Ascending aorta (tissue), 2 donors: ENCODE measurements at regions not wholly inside any gene's neighbourhood (a gene's known extent, or its start where the extent isn't known, plus 50 kb on each side); places are given as distances from the start of the nearest gene placed in this dataset.

Experiments
- DNase-seq, 2 donors: peaks; one replicate each; pipeline ENCODE4 v3.0.0-alpha.2; 2019; ENCODE audit warnings: low spot score in 2 of 2
- H3K27ac ChIP-seq, 2 donors: fragments of 200-600 bp; sonication (generic); one replicate each; pipeline ENCODE4 v1.5.1; 2016 to 2017; ENCODE audit warnings: mild to moderate bottlenecking in 1 of 2
- H3K27me3 ChIP-seq: fragments of 200-600 bp; sonication (generic); one replicate; pipeline ENCODE4 v1.5.1; 2017
- H3K36me3 ChIP-seq, 2 donors: fragments of 200-600 bp; sonication (generic); one replicate each; pipeline ENCODE4 v1.5.1; 2016
- H3K4me1 ChIP-seq, 2 donors: fragments of 200-600 bp; sonication (generic); one replicate each; pipeline ENCODE4 v1.5.1; 2016 to 2017; ENCODE audit warnings: mild to moderate bottlenecking in 1 of 2
- H3K4me3 ChIP-seq, 2 donors: fragments of 200-600 bp; sonication (generic); one replicate each; pipeline ENCODE4 v1.5.1; 2016 to 2017; ENCODE audit warnings: mild to moderate bottlenecking in 1 of 2
- H3K9me3 ChIP-seq, 2 donors: fragments of 200-600 bp; sonication (generic); one replicate each; pipeline ENCODE4 v1.5.1; 2016
- intact Hi-C: fragments of 100-400 bp; cut with DNase I; formaldehyde crosslinking; loops from one replicate; pipeline ENCODE4 v1.15.1; 2023
- TF ChIP-seq, protein P1 (sequence below), 3 experiments: fragments of 200-600 bp in 2 of 3; fragments of 450-650 bp in 1 of 3; sonication (generic) in 2 of 3; IDR thresholded peaks; one replicate each; pipeline ENCODE4 v1.5.1; 2016 to 2019; ENCODE audit warnings: antibody characterized with exemption in 3 of 3, mild to moderate bottlenecking in 1 of 3, moderate library complexity in 1 of 3

DNA sequence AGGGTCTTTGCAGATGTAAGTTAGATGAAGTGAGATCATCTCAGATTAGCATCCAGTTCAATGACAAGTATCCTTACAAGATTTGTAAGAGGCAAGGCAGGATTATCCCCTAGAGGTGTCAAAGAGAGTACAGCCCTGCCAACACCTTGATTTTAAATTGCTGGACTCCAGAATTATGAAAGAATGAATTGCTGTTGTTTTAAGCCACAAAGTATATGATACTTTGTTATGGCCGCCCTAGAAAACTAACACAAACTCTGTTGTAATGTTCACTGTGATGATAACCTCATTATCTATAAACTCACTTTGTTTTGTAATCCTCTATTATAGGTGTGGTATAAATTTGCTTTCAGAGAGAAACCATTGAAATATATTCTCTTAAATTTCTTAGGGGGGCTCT, 249.0 kb upstream of the SPOPL start:
- H3K27ac ChIP-seq, result no peak overlapping the region
- TF ChIP-seq, protein P1, sequence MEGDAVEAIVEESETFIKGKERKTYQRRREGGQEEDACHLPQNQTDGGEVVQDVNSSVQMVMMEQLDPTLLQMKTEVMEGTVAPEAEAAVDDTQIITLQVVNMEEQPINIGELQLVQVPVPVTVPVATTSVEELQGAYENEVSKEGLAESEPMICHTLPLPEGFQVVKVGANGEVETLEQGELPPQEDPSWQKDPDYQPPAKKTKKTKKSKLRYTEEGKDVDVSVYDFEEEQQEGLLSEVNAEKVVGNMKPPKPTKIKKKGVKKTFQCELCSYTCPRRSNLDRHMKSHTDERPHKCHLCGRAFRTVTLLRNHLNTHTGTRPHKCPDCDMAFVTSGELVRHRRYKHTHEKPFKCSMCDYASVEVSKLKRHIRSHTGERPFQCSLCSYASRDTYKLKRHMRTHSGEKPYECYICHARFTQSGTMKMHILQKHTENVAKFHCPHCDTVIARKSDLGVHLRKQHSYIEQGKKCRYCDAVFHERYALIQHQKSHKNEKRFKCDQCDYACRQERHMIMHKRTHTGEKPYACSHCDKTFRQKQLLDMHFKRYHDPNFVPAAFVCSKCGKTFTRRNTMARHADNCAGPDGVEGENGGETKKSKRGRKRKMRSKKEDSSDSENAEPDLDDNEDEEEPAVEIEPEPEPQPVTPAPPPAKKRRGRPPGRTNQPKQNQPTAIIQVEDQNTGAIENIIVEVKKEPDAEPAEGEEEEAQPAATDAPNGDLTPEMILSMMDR (IDR thresholded peaks at IDR 0.05), result no peak
- H3K4me1 ChIP-seq, result no peaks in the 10 kb centered on the region
- no peaks in the 10 kb centered on the region for H3K36me3 ChIP-seq
- H3K4me3 ChIP-seq, result no peak overlapping the region
- H3K9me3 ChIP-seq, result no peaks in the 10 kb centered on the region
- intact Hi-C loops, result no loop called here
- no peak for DNase-seq
- H3K27me3 ChIP-seq, result no peaks in the 10 kb centered on the region

- Histone ChIP-seq H3K27ac (no peak overlapping the region), H3K27me3 (no peaks in the 10 kb centered on the region), H3K4me1 (no peaks in the 10 kb centered on the region), H3K9me3 (no peaks in the 10 kb centered on the region), H3K36me3 (no peaks in the 10 kb centered on the region), H3K4me3 (no peak overlapping the region)
- intact Hi-C loops, result no loop called here
- TF ChIP-seq, protein P1 (IDR thresholded peaks at IDR 0.05), result no peak
- no peak for DNase-seq
These were observed 245.9 kb upstream of the SPOPL start for GRCh38 chr2:138255670-138256069.

- intact Hi-C loops, result no loop called here
- Histone ChIP-seq H3K36me3 (no peaks in the 10 kb centered on the region), H3K9me3 (peaks cover 0 to 8% of the 10 kb centered on the region in 2 donors), H3K27ac (no peak overlapping the region), H3K4me1 (no peaks in the 10 kb centered on the region), H3K4me3 (no peak overlapping the region), H3K27me3 (no peaks in the 10 kb centered on the region)
- DNase-seq, result no peak
- TF ChIP-seq, protein P1 (IDR thresholded peaks at IDR 0.05), result no peak
These were observed 234.2 kb upstream of the SPOPL start for GRCh38 chr2:138267161-138267901.

DNA sequence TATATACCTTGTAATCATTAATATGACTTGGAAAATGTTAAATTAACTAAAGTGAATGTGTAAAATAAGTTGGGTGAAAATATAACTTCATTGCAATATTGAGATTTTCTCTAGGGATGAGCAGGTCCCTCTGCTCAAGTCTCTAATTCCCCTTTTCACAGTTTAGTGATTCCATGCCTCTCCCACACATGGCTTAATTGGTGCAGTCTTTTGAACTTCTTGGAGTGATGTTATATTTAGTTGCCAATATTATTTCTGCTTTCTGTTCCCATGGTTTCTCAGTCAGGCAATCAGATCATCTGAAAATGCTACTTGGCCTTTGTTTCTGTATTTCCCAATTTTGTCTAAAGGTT, 233.7 kb upstream of the SPOPL start:
- intact Hi-C loops, result no loop called here
- TF ChIP-seq, protein P1 (IDR thresholded peaks at IDR 0.05), result no peak
- Histone ChIP-seq H3K36me3 (no peaks in the 10 kb centered on the region), H3K27me3 (no peaks in the 10 kb centered on the region), H3K27ac (no peak overlapping the region), H3K4me3 (no peak overlapping the region), H3K4me1 (no peaks in the 10 kb centered on the region), H3K9me3 (peaks cover 0 to 3% of the 10 kb centered on the region in 2 donors)
- no peak for DNase-seq

DNA sequence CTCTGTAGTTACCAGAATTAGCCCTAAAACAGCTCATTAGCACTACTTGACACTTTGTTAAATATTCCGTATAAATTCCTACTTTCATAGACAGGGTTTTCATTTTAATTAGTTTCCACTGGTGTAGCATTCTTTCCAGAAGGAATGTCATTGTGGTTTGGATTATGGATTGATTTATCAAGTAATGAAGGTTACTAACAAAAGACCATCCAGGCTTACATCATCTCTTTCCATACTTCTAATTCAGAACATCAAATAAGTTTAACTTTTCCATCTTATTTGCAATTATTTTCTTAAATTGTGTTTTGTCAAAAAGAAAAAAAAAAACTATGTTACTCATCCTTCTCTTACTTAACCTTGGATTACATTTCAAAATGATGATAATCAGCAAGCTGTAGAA, 231.8 kb upstream of the SPOPL start:
- Histone ChIP-seq H3K4me3 (no peak overlapping the region), H3K9me3 (no peaks in the 10 kb centered on the region), H3K27ac (no peak overlapping the region), H3K36me3 (no peaks in the 10 kb centered on the region), H3K4me1 (no peaks in the 10 kb centered on the region), H3K27me3 (no peaks in the 10 kb centered on the region)
- intact Hi-C loops, result no loop called here
- TF ChIP-seq, protein P1 (IDR thresholded peaks at IDR 0.05), result no peak
- DNase-seq, result no peak

DNA sequence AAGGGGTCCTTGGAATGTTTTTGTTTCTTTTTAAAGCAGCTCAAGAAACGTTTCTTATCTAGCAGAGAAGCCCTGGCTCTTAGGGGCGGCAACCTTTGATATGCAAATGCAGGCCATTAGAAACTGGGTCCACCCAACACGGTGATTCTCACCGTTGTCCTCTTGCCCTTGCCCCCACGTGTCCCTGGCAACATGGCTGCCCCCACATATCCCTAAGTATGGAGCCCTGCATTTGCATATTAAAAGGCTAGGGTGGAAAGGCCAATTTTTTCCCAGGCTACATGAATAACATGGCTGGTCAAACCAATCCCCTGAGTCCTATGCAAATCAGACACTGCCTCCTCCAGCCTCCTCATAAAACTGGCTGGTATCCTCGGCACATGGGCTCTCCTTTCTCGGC, 230.1 kb upstream of the SPOPL start:
- Histone ChIP-seq H3K9me3 (no peaks in the 10 kb centered on the region), H3K4me1 (peaks cover 0 to 3% of the 10 kb centered on the region in 2 donors), H3K4me3 (no peak overlapping the region), H3K36me3 (no peaks in the 10 kb centered on the region), H3K27me3 (no peaks in the 10 kb centered on the region), H3K27ac (no peak overlapping the region)
- TF ChIP-seq, protein P1 (IDR thresholded peaks at IDR 0.05), result no peak
- intact Hi-C loops, result no loop called here
- no peak for DNase-seq
